ENCODE measurements at regions not wholly inside any gene's neighbourhood (a gene's known extent, or its start where the extent isn't known, plus 50 kb on each side); places are given as distances from the start of the nearest gene placed in this dataset.

- TF ChIP-seq MYC (IDR thresholded peaks at IDR 0.05; ENCODE audit: borderline replicate concordance, low read length) (no peak), POLR2A (IDR thresholded peaks at IDR 0.05; ENCODE audit: low read length) (no peak), MAX (IDR thresholded peaks at IDR 0.05) (no peak), CTCF (IDR thresholded peaks at IDR 0.05) (no peak), RAD21 (conservative IDR thresholded peaks at IDR 0.05 in 1 of 2, IDR thresholded peaks at IDR 0.05 in 1 of 2) (no peak)
Measured at GRCh38 chr3:70631716-70632307, 319.4 kb upstream of the MDFIC2 start.

Measured in A549 (cell line).